ENCODE measurements at regions not wholly inside any gene's neighbourhood (a gene's known extent, or its start where the extent isn't known, plus 50 kb on each side); places are given as distances from the start of the nearest gene placed in this dataset.
"Not testable (repeated sequence)": the region's sequence is repeated elsewhere in the genome, so short reads cannot be mapped to it uniquely, and the experiment has no call there.

GRCh38 chr7:89934101-89934500 lies 220.2 kb upstream of the STEAP1 start:
- DNase-seq: no peak

DNA sequence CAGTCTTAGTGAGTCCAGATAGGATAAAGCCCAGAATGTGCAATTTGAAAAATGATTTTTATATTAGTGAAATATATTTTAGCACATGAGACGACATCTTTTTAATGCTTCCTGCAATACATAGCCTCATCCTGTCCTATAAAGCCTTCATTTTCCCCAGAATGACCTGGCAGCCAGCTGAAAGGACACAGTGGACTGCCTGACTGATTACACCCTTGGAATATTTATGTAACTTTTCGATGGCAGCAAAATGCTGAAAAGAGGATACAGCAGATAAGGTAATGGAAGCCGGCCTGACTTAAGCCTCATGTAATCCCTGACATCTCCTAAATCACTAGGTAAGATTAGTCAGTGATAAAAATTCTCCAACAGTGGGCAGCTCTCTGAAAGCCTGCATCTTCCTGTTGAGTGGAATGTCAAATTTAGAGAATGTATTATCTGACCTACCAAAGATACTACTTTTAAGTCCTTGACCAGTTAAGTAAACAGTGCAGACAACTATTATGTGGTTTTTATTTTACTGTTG lies 210.7 kb upstream of the STEAP1 start:
- DNase-seq: no peak

- no peak for DNase-seq
Observed at GRCh38 chr7:89958525-89959068, 195.7 kb upstream of the STEAP1 start.

DNA sequence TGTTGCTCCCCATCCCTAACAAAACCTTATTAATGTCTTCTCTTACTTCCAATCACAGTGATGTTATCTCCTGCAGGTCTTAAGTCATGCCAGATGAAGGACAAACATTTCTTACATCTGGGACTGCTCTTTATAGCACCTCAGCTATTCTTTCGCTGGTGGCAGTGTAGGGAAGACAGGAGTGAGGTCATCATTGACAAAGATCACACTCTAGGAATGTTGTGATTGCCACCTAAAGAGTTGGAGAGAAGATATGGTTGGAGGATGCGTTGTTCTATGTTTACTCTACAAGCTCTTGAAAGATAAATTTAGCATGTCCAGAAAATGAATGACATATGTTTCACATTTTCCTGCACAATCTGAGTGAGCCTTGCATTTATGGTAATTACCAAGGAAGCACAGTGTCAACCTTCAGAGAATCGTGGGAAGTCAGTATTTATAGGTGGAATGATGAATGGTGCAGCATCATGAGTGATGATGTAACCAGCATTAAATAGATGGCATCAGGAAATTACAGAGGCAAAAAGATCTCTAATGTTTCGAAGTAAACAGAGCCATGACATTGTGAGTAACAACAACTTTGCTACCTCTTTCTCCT lies 188.1 kb upstream of the STEAP1 start:
- no peak for DNase-seq

- no peak for DNase-seq
Observed at GRCh38 chr7:89975577-89975976, 178.7 kb upstream of the STEAP1 start.

DNA sequence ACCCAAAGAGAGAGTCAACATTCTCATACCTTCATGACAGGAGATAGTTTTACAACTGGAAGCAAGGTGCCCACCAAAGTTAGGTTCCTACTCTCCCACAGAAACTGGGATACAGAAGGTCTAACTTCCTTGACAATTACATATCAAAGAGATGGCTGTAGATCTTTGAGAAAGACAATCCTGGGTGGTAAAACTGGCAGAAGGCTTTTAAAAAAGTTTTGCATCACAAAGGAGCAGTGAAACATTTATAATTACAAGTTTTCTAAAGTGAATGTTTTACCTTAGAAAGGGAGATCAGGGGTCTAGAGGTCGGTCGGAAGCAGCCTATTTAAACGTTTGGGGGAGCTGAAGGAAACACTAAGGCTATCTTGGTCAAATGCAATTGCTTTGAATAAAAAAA lies 166.6 kb upstream of the STEAP1 start:
- no peak for DNase-seq

- DNase-seq: no peak
Observed at GRCh38 chr7:89988074-89988473, 166.2 kb upstream of the STEAP1 start.

DNA sequence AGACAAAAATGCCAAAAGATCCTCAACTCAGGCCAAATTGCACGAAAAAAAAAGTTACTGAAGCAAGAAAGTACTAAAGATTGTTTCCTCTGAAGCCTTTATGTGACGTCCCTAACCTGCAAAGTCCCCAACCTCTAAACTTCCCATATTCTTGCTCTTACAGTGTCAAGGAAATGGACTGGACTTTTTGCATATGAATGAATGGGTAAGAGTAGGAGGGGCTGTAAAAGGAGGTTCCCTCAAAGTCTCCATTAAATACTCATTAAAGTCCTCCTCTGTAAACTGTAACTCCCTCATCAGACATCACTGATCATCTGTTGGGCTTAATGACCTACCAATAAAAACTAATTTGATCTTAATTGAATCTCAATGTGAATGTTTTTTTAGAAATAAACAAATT lies 164.8 kb upstream of the STEAP1 start:
- DNase-seq: no peak

GRCh38 chr7:89994483-89994882 lies 159.8 kb upstream of the STEAP1 start:
- DNase-seq: no peak

DNA sequence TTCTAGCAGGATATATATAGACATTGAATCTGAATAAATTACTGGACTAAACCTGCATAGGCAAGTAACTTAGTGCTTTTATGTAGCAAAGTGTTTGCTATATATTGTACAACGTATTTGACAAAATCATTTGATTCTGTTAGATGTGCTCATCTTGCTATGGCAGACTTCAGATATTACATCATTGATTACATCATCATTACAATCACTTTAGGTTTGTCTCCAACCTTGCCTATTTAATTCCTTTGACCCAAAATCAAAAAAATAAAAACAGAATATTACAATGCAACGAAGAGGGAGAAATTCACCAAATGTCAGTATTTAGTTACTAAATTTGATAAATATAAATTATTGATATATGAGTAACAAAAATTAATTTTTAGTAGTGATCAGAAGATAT lies 155.7 kb upstream of the STEAP1 start:
- DNase-seq: no peak

DNA sequence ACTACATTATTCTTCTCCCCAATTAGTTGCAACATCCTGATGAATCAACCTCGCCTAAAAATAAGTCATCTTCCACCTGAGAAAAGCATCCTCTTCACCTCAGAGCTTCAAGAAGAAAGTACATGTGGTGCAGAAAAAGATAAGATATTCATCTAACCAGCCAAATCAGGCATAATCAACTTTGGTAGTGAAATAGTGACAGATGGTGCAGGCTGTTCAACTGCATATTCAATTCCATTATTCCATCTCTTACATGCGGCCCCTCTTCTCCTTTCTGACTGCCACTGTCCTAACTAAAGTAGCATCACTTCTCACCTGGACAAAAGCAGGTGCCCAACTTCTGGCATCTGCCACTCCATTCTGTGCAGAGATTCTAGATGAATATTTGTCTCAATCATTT lies 148.4 kb upstream of the STEAP1 start:
- no peak for DNase-seq

DNA sequence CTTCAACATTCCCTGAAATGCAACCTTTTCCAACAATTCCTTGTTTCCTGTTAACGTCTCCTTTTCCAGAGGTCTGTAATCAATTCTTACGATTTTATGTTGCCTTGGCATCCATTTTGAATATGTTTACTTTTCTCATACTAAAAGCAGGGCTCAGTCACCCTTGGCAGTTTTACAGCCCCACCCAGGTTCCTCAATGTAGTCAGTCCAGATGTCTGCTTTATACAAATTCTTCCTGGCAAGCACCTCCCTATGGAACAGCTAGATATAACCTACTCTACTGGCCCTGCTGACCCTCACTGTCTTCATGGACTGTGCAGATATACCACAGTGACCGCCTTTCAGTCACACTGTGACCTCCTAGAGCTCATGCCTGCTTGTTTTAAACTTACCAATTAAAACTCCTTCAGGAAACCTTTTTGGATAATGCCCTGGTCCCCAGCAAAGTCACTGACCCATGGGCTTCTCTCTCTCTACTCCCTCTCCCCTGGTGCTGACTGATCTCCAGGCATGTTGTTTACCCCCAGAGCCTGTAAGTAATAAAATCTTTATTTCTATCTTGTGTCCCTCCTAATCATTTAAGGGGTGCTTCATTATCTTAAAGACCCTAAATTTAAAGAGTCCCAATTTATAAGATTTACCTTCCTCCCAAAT lies 147.1 kb upstream of the STEAP1 start:
- DNase-seq: no peak

GRCh38 chr7:90007831-90008230 lies 146.4 kb upstream of the STEAP1 start:
- no peak for DNase-seq

GRCh38 chr7:90022213-90022612 lies 132.1 kb upstream of the STEAP1 start:
- no peak for DNase-seq

DNA sequence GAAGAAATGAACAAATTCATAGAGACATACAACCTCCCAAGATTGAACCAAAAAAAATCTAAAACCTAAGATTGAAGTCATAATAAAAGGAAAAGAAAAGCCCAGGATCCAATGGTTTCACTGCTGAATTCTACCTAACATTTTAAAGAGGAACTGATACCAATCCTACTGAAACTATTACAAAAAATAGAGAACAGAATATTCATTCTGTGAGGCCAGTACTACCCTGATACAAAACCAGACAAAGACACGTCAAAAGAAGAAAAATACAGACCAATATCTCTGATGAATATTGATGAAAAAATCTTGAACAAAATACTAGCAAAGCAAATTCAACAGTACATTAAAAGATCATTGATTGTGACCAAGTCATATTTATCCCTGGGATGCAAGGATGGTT lies 128.5 kb upstream of the STEAP1 start:
- no peak for DNase-seq

DNA sequence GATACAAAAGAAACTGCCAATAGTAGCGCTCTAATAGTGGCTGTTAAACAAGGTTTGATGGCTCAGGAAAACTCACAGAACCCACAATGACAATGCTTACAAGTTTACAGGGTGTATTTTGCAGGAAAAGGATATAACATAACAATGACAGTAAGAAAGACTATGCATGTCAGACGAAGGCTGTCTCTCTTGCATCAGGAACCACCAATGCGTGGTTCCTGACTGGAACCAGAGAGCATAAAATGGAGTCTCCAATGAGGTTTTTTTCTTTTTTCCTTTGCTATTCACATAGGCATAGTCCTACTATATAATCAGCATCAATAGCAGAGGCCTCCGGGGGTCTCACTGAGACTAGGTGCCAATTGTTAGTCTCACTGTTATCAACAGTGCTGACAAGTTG lies 120.4 kb upstream of the STEAP1 start:
- no peak for DNase-seq

- DNase-seq: no peak
Observed at GRCh38 chr7:90053094-90053493, 101.2 kb upstream of the STEAP1 start.

- no peak for DNase-seq
Observed at GRCh38 chr7:90061077-90061476, 93.2 kb upstream of the STEAP1 start.

- DNase-seq: no peak
Observed at GRCh38 chr7:90064370-90064769, 89.9 kb upstream of the STEAP1 start.

- no peak for DNase-seq
Observed at GRCh38 chr7:90067171-90067570, 87.1 kb upstream of the STEAP1 start.

GRCh38 chr7:90070238-90070637 lies 84.0 kb upstream of the STEAP1 start:
- not testable (repeated sequence) for DNase-seq

GRCh38 chr7:90078921-90079320 lies 75.3 kb upstream of the STEAP1 start:
- DNase-seq: no peak

GRCh38 chr7:90081621-90082020 lies 72.6 kb upstream of the STEAP1 start:
- no peak for DNase-seq

DNA sequence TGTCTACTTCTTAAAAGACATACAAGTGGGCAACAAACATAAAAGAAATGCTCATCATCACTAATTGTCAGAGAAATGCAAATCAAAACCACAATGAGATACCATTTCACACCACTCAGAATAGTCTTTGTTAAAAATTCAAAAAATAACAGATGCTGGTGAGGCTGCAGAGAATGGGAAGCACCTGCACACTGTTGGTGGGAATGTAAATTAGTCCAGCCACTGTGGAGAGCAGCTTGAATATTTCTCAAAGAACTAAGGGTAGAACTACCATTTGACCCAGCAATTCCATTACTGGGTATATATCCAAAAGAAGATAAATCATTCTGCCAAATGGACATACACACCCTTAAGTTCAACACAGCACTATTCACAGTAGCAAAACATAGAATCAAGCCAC lies 61.8 kb upstream of the STEAP1 start:
- no peak for DNase-seq

DNA sequence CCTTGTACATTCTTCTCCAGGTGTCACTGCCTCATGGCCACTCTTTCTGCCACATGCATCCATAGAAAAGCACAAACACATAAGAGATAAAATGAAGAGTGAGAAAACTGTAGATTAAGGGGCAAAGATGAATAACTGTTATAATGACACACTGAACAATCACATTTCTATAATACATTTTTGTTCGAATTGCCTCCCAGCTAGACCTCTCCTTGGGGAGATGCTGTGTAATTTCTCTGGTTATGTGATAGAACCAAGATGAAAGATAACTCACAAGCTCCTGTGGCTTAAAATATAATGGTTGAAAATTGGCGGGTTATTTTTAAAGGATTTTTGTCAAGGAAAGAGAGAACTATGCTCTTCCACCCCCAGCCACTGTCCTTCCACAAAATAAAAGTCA lies 60.2 kb upstream of the STEAP1 start:
- no peak for DNase-seq
